ENCODE measurements at regions not wholly inside any gene's neighbourhood (a gene's known extent, or its start where the extent isn't known, plus 50 kb on each side); places are given as distances from the start of the nearest gene placed in this dataset.
"Not testable (repeated sequence)": the region's sequence is repeated elsewhere in the genome, so short reads cannot be mapped to it uniquely, and the experiment has no call there.

DNA sequence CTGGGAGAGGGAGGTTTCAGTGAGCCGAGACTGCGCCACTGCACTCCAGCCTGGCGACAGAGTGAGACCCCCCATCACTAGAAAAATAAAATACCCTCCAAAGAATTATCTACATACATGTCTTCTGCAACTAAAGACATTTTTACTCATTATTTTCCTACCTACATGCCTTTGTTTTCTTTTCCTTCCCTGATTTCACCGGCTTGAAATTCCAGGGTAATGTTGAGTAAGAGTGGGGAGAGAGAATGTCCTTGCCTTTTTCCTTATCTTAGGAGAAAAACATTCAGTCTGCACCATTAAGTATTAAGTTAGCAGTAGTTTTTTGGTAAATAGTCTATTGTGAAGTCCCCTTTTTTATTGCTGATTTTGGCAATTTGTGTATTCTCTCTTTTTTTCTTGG lies 82.4 kb upstream of the C15orf39 start:
- TF ChIP-seq E2F1, ETV6 (CRISPR knock-in tag; IDR thresholded peaks at IDR 0.05): not testable (repeated sequence)
